KMS-11 (cell line): ENCODE measurements at regions not wholly inside any gene's neighbourhood (a gene's known extent, or its start where the extent isn't known, plus 50 kb on each side); places are given as distances from the start of the nearest gene placed in this dataset.

Source experiments
- H2AFZ ChIP-seq: fragments of 200-600 bp; sonication (generic); 2 replicates; pipeline ENCODE4 v1.6.1; 2016; ENCODE audit warnings: antibody characterized with exemption, mixed run types, low read depth
- H3K27ac ChIP-seq: fragments of 200-600 bp; sonication (generic); 2 replicates; pipeline ENCODE4 v1.6.1; 2016; ENCODE audit warnings: mild to moderate bottlenecking, mixed run types
- H3K27me3 ChIP-seq: fragments of 200-600 bp; sonication (generic); 2 replicates; pipeline ENCODE4 v1.6.1; 2017; ENCODE audit warnings: mild to moderate bottlenecking, low read depth, mixed run types, moderate library complexity; ENCODE audit not compliant: insufficient read depth
- H3K36me3 ChIP-seq: fragments of 200-600 bp; sonication (generic); 2 replicates; pipeline ENCODE4 v1.6.1; 2017; ENCODE audit warnings: mild to moderate bottlenecking, mixed run types; ENCODE audit not compliant: insufficient read depth
- H3K4me1 ChIP-seq: fragments of 200-600 bp; sonication (generic); 2 replicates; pipeline ENCODE4 v1.6.1; 2016; ENCODE audit warnings: mild to moderate bottlenecking, low read depth, mixed run types; ENCODE audit not compliant: poor library complexity, severe bottlenecking
- H3K4me2 ChIP-seq: fragments of 200-600 bp; sonication (generic); 2 replicates; pipeline ENCODE4 v1.7.0; 2016; ENCODE audit warnings: mild to moderate bottlenecking, mixed run types
- H3K4me3 ChIP-seq: fragments of 200-600 bp; sonication (generic); IDR thresholded peaks from 2 replicates; pipeline ENCODE4 v1.6.1; 2017; ENCODE audit warnings: low read depth, low read length, mixed read lengths; ENCODE audit not compliant: insufficient read depth
- H3K79me2 ChIP-seq: fragments of 200-600 bp; sonication (generic); 2 replicates; pipeline ENCODE4 v1.6.1; 2016; ENCODE audit warnings: low read depth, mixed run types; ENCODE audit not compliant: insufficient read depth
- H3K9ac ChIP-seq: fragments of 200-600 bp; sonication (generic); 2 replicates; pipeline ENCODE4 v1.6.1; 2016; ENCODE audit warnings: mild to moderate bottlenecking, mixed run types
- H4K20me1 ChIP-seq: fragments of 200-600 bp; sonication (generic); 2 replicates; pipeline ENCODE4 v1.6.1; 2016; ENCODE audit warnings: mild to moderate bottlenecking, mixed run types; ENCODE audit not compliant: insufficient read depth
- CTCF ChIP-seq: fragments of 200-600 bp; sonication (generic); conservative IDR thresholded peaks from 2 replicates; pipeline ENCODE4 v1.6.1; 2017; ENCODE audit warnings: low read depth, mild to moderate bottlenecking, antibody characterized with exemption, low read length, moderate library complexity, mixed read lengths

- peaks cover 57% of the 10 kb centered on the region for H3K4me1 ChIP-seq
- no peak overlapping the region for H3K9ac ChIP-seq
- no peak overlapping the region for H3K4me3 ChIP-seq
- peaks cover 87% of the 10 kb centered on the region for H3K79me2 ChIP-seq
- no peak for TF ChIP-seq CTCF
- H3K27me3 ChIP-seq = no peaks in the 10 kb centered on the region
- H2AFZ ChIP-seq = no peak overlapping the region
- no peaks in the 10 kb centered on the region for H3K36me3 ChIP-seq
- H4K20me1 ChIP-seq = no peaks in the 10 kb centered on the region
- H3K27ac ChIP-seq = no peak overlapping the region
- no peak overlapping the region for H3K4me2 ChIP-seq
These were observed 60.9 kb upstream of the MGAT5 start for GRCh38 chr2:134193006-134193405.

- Histone ChIP-seq H3K4me2 (no peak overlapping the region), H3K4me3 (no peak overlapping the region), H3K27ac (no peak overlapping the region), H4K20me1 (no peaks in the 10 kb centered on the region), H2AFZ (no peak overlapping the region), H3K4me1 (peaks cover 54% of the 10 kb centered on the region), H3K79me2 (peaks cover 87% of the 10 kb centered on the region), H3K27me3 (no peaks in the 10 kb centered on the region), H3K9ac (no peak overlapping the region), H3K36me3 (no peaks in the 10 kb centered on the region)
- no peak for TF ChIP-seq CTCF
These were observed 59.4 kb upstream of the MGAT5 start for GRCh38 chr2:134194519-134194918.

- no peak overlapping the region for H2AFZ ChIP-seq
- H3K27me3 ChIP-seq = no peaks in the 10 kb centered on the region
- no peaks in the 10 kb centered on the region for H3K36me3 ChIP-seq
- H3K79me2 ChIP-seq = peaks cover 84% of the 10 kb centered on the region
- H3K4me3 ChIP-seq = no peak overlapping the region
- H3K4me1 ChIP-seq = peaks cover 48% of the 10 kb centered on the region
- TF ChIP-seq CTCF = no peak
- no peaks in the 10 kb centered on the region for H4K20me1 ChIP-seq
- no peak overlapping the region for H3K4me2 ChIP-seq
- H3K27ac ChIP-seq = no peak overlapping the region
- no peak overlapping the region for H3K9ac ChIP-seq
These were observed 58.5 kb upstream of the MGAT5 start for GRCh38 chr2:134195341-134195740.

- no peak for TF ChIP-seq CTCF
- Histone ChIP-seq H3K36me3 (no peaks in the 10 kb centered on the region), H3K4me3 (no peak overlapping the region), H3K4me1 (peaks cover 51% of the 10 kb centered on the region), H2AFZ (no peak overlapping the region), H3K9ac (no peak overlapping the region), H3K27ac (no peak overlapping the region), H3K27me3 (no peaks in the 10 kb centered on the region), H4K20me1 (no peaks in the 10 kb centered on the region), H3K79me2 (peaks cover 87% of the 10 kb centered on the region), H3K4me2 (no peak overlapping the region)
These were observed 56.4 kb upstream of the MGAT5 start for GRCh38 chr2:134197445-134197844.
